ENCODE measurements at regions not wholly inside any gene's neighbourhood (a gene's known extent, or its start where the extent isn't known, plus 50 kb on each side); places are given as distances from the start of the nearest gene placed in this dataset.
"Not testable (repeated sequence)": the region's sequence is repeated elsewhere in the genome, so short reads cannot be mapped to it uniquely, and the experiment has no call there.

GRCh38 chr18:51248685-51249084 lies 51.2 kb upstream of the MEX3C start:
- DNase-seq (ENCODE audit: low read depth in 4 of 4, low spot score in 2 of 4), result no peak

GRCh38 chr18:51250006-51250405 lies 52.5 kb upstream of the MEX3C start:
- no peak for DNase-seq (ENCODE audit: low read depth in 4 of 4, low spot score in 2 of 4)

GRCh38 chr18:51250458-51251024 lies 53.1 kb upstream of the MEX3C start:
- no peak for DNase-seq (ENCODE audit: low read depth in 4 of 4, low spot score in 2 of 4)

GRCh38 chr18:51251625-51252024 lies 54.1 kb upstream of the MEX3C start:
- no peak for DNase-seq (ENCODE audit: low read depth in 4 of 4, low spot score in 2 of 4)

GRCh38 chr18:51253476-51253875 lies 56.0 kb upstream of the MEX3C start:
- no peak for DNase-seq (ENCODE audit: low read depth in 4 of 4, low spot score in 2 of 4)

GRCh38 chr18:51255693-51256092 lies 58.2 kb upstream of the MEX3C start:
- DNase-seq (ENCODE audit: low read depth in 4 of 4, low spot score in 2 of 4), result no peak

GRCh38 chr18:51257150-51257549 lies 59.7 kb upstream of the MEX3C start:
- no peak for DNase-seq (ENCODE audit: low read depth in 4 of 4, low spot score in 2 of 4)

GRCh38 chr18:51260118-51260517 lies 62.6 kb upstream of the MEX3C start:
- DNase-seq (ENCODE audit: low read depth in 4 of 4, low spot score in 2 of 4), result no peak

GRCh38 chr18:51266077-51266476 lies 68.6 kb upstream of the MEX3C start:
- DNase-seq (ENCODE audit: low read depth in 4 of 4, low spot score in 2 of 4), result not testable (repeated sequence)

- DNase-seq (ENCODE audit: low read depth in 4 of 4, low spot score in 2 of 4), result no peak
Measured at GRCh38 chr18:51266773-51267172, 69.3 kb upstream of the MEX3C start.

GRCh38 chr18:51273437-51273836 lies 76.0 kb upstream of the MEX3C start:
- DNase-seq (ENCODE audit: low read depth in 4 of 4, low spot score in 2 of 4), result no peak

GRCh38 chr18:51275712-51276476 lies 78.4 kb upstream of the MEX3C start:
- no peak for DNase-seq (ENCODE audit: low read depth in 4 of 4, low spot score in 2 of 4)

- DNase-seq (ENCODE audit: low read depth in 4 of 4, low spot score in 2 of 4), result peak in 2 of 4 donors; percentile 5 to 21
Measured at GRCh38 chr18:51278045-51278649, 80.7 kb upstream of the MEX3C start.

- no peak for DNase-seq (ENCODE audit: low read depth in 4 of 4, low spot score in 2 of 4)
Measured at GRCh38 chr18:51279367-51279984, 82.0 kb upstream of the MEX3C start.

- DNase-seq (ENCODE audit: low read depth in 4 of 4, low spot score in 2 of 4), result no peak
Measured at GRCh38 chr18:51287818-51288508, 90.5 kb upstream of the MEX3C start.

GRCh38 chr18:51288582-51288981 lies 91.1 kb upstream of the MEX3C start:
- DNase-seq (ENCODE audit: low read depth in 4 of 4, low spot score in 2 of 4), result no peak

- no peak for DNase-seq (ENCODE audit: low read depth in 4 of 4, low spot score in 2 of 4)
Measured at GRCh38 chr18:51290860-51291259, 93.4 kb upstream of the MEX3C start.

GRCh38 chr18:51300912-51301311 lies 103.4 kb upstream of the MEX3C start:
- DNase-seq (ENCODE audit: low read depth in 4 of 4, low spot score in 2 of 4), result no peak

- DNase-seq (ENCODE audit: low read depth in 4 of 4, low spot score in 2 of 4), result no peak
Measured at GRCh38 chr18:51301376-51301775, 103.9 kb upstream of the MEX3C start.

GRCh38 chr18:51316677-51317076 lies 119.2 kb upstream of the MEX3C start:
- no peak for DNase-seq (ENCODE audit: low read depth in 4 of 4, low spot score in 2 of 4)

GRCh38 chr18:51321696-51322095 lies 124.2 kb upstream of the MEX3C start:
- no peak for DNase-seq (ENCODE audit: low read depth in 4 of 4, low spot score in 2 of 4)
